ENCODE measurements at regions not wholly inside any gene's neighbourhood (a gene's known extent, or its start where the extent isn't known, plus 50 kb on each side); places are given as distances from the start of the nearest gene placed in this dataset.

DNA sequence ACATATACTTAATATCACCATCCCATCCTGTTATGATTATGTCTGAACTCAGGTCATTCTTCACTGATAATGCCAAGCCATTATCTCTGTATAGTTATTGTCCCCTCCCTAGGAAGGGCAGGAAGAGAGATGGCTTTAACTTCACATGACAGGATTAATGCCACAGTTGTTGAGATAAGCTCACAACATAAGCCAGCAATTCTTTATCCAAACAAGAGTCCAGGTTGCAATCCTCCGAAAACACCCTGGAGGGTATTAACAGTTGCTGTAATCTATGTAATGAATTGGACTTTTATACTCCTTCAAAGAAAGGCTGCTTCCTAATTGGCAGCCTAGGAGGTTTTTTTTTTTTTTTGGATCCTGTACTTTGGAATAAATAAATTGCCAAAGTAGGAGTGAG lies 779.4 kb downstream of the SEMA5A start:
- Histone ChIP-seq H4K20me1 (ENCODE audit: insufficient read depth) (no peaks in the 10 kb centered on the region), H3K27ac (ENCODE audit: low read depth in 2 of 2, low read length in 1 of 2) (no peak overlapping the region), H3K4me2 (no peak overlapping the region), H2AFZ (ENCODE audit: low read depth) (no peak overlapping the region), H3K9me2 (no peaks in the 10 kb centered on the region), H3K9ac (no peak overlapping the region), H3K79me2 (ENCODE audit: insufficient read depth) (no peaks in the 10 kb centered on the region), H3F3A (replicated peaks; ENCODE audit: insufficient read depth) (no peaks in the 10 kb centered on the region), H3K4me3 (ENCODE audit: low read depth in 2 of 2, low read length in 1 of 2) (no peak overlapping the region), H3K4me1 (ENCODE audit: control insufficient read depth in 1 of 2, insufficient read depth in 2 of 2, low read depth in 1 of 2, low read length in 1 of 2) (no peaks in the 10 kb centered on the region; a peak in 1 of 4 replicates), H3K27me3 (ENCODE audit: insufficient read depth) (no peaks in the 10 kb centered on the region), H3K9me3 (no peaks in the 10 kb centered on the region), H3K36me3 (replicated peaks in 1 of 2; ENCODE audit: control insufficient read depth in 1 of 2, insufficient read depth in 2 of 2, low read length in 1 of 2) (no peaks in the 10 kb centered on the region)
- POLR2A ChIA-PET = no interaction called here
- CTCF ChIA-PET = no interaction called here
- TF ChIP-seq USF1 (IDR thresholded peaks at IDR 0.05; ENCODE audit: borderline replicate concordance, low read depth) (no peak), SIN3A (IDR thresholded peaks at IDR 0.05; ENCODE audit: borderline replicate concordance, low read depth, low read length) (no peak), SMC3 (IDR thresholded peaks at IDR 0.05; ENCODE audit: low read depth, low read length) (no peak), GATA2 (CRISPR knock-in tag; IDR thresholded peaks at IDR 0.05) (peak; percentile 40)
- 68% methylated on average over 1 of the region's 1 CpG for WGBS (ENCODE audit: low lambda C conversion rate)
- DNase-seq = peak; percentile 19

DNA sequence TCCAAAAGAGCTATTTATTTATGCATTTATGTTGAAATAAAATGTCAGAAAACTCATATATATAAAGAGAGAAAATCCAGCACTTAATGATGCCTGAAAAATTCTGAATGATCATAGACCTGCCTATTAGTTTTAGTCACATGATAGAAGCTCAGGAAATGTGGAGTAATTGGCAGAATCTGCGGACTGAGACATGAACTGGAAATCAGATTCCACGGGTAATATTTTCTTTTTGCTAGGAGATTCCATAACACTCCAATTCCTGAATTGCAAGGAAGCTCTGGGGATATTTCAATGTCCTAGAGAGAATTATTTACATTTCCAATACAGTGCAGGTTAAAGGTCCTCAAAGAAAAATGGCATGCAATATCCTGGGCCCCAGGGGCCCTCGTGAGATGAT lies 778.8 kb downstream of the SEMA5A start:
- Histone ChIP-seq H2AFZ (ENCODE audit: low read depth) (no peak overlapping the region), H3K27ac (ENCODE audit: low read depth in 2 of 2, low read length in 1 of 2) (no peak overlapping the region), H3K79me2 (ENCODE audit: insufficient read depth) (no peaks in the 10 kb centered on the region), H3K27me3 (ENCODE audit: insufficient read depth) (no peaks in the 10 kb centered on the region), H3K9ac (no peak overlapping the region), H3K4me2 (no peak overlapping the region), H3K4me1 (ENCODE audit: control insufficient read depth in 1 of 2, insufficient read depth in 2 of 2, low read depth in 1 of 2, low read length in 1 of 2) (no peaks in the 10 kb centered on the region; a peak in 1 of 4 replicates), H3K4me3 (ENCODE audit: low read depth in 2 of 2, low read length in 1 of 2) (no peak overlapping the region), H4K20me1 (ENCODE audit: insufficient read depth) (no peaks in the 10 kb centered on the region), H3K9me3 (no peaks in the 10 kb centered on the region), H3K9me2 (no peaks in the 10 kb centered on the region), H3F3A (replicated peaks; ENCODE audit: insufficient read depth) (no peaks in the 10 kb centered on the region), H3K36me3 (replicated peaks in 1 of 2; ENCODE audit: control insufficient read depth in 1 of 2, insufficient read depth in 2 of 2, low read length in 1 of 2) (no peaks in the 10 kb centered on the region)
- no peak for DNase-seq
- no peak for TF ChIP-seq RAD21 (IDR thresholded peaks at IDR 0.05; ENCODE audit: low read length)
- TF ChIP-seq MEF2A (IDR thresholded peaks at IDR 0.05; ENCODE audit: borderline replicate concordance, low read depth) = no peak
- no peak for TF ChIP-seq GATA2 (CRISPR knock-in tag; IDR thresholded peaks at IDR 0.05)
- no peak for TF ChIP-seq REST (IDR thresholded peaks at IDR 0.05; ENCODE audit: low read depth, low read length)
- TF ChIP-seq USF1 (IDR thresholded peaks at IDR 0.05; ENCODE audit: borderline replicate concordance, low read depth) = no peak
- no peak for TF ChIP-seq CTCF (IDR thresholded peaks at IDR 0.05)
- no peak for TF ChIP-seq RCOR1 (IDR thresholded peaks at IDR 0.05; ENCODE audit: low read length)
- no peak for TF ChIP-seq IRF3 (IDR thresholded peaks at IDR 0.05; ENCODE audit: low read depth, low read length)
- TF ChIP-seq CHD2 (IDR thresholded peaks at IDR 0.05; ENCODE audit: low read length, partially characterized antibody) = no peak
- TF ChIP-seq SIN3A (IDR thresholded peaks at IDR 0.05; ENCODE audit: borderline replicate concordance, low read depth, low read length) = no peak
- no peak for TF ChIP-seq SMC3 (IDR thresholded peaks at IDR 0.05; ENCODE audit: low read depth, low read length)
- no peak for TF ChIP-seq TAF1 (IDR thresholded peaks at IDR 0.05; ENCODE audit: borderline replicate concordance, low read depth, low read length)
- TF ChIP-seq, protein P1, sequence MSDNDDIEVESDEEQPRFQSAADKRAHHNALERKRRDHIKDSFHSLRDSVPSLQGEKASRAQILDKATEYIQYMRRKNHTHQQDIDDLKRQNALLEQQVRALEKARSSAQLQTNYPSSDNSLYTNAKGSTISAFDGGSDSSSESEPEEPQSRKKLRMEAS (IDR thresholded peaks at IDR 0.05; ENCODE audit: low read depth) = no peak
- TF ChIP-seq FOXJ3 (CRISPR knock-in tag; IDR thresholded peaks at IDR 0.05) = no peak
- no peak for TF ChIP-seq RFX5 (IDR thresholded peaks at IDR 0.05; ENCODE audit: low read length)
- ChIA-PET CTCF (no interaction called here), POLR2A (no interaction called here)
- WGBS (ENCODE audit: low lambda C conversion rate) = 37% methylated on average over 3 of the region's 3 CpGs

All from SK-N-SH (cell line).